BJ (cell line): ENCODE measurements at regions not wholly inside any gene's neighbourhood (a gene's known extent, or its start where the extent isn't known, plus 50 kb on each side); places are given as distances from the start of the nearest gene placed in this dataset.

Experiments used
- CTCF ChIA-PET: fragments of 350-600 bp; formaldehyde crosslinking; extraction: SDS; loops from one replicate; lab custom pipeline; 2021; ENCODE audit warnings: antibody characterized with exemption, inconsistent platforms; lab: Yijun Ruan, JAX
- POLR2A ChIA-PET: fragments of 300-600 bp; sonication (Branson Sonifier 250); formaldehyde crosslinking; extraction: SDS; loops from one replicate; lab custom pipeline; 2021; ENCODE audit warnings: antibody characterized with exemption; lab: Charles Lee
- DNase-seq: peaks from one replicate; pipeline ENCODE4 v3.0.0-alpha.2; 2011; ENCODE audit warnings: low read depth
- H3K27me3 ChIP-seq: 2 replicates; pipeline ENCODE4 v1.6.0; 2011; ENCODE audit warnings: low read length; ENCODE audit not compliant: control insufficient read depth, insufficient read depth
- H3K36me3 ChIP-seq: 2 replicates; pipeline ENCODE4 v1.5.1; 2011; ENCODE audit warnings: low read length; ENCODE audit not compliant: control insufficient read depth, insufficient read depth
- H3K4me3 ChIP-seq: 2 replicates; pipeline ENCODE4 v1.5.1; 2011; ENCODE audit warnings: low read depth, mild to moderate bottlenecking, control low read depth, low read length
- TF ChIP-seq, protein P1 (sequence below): IDR thresholded peaks from 2 replicates; pipeline ENCODE4 v1.5.1; 2011; ENCODE audit warnings: low read depth, mild to moderate bottlenecking, control low read depth, inconsistent platforms, low read length, moderate library complexity; ENCODE audit not compliant: insufficient read depth

DNA sequence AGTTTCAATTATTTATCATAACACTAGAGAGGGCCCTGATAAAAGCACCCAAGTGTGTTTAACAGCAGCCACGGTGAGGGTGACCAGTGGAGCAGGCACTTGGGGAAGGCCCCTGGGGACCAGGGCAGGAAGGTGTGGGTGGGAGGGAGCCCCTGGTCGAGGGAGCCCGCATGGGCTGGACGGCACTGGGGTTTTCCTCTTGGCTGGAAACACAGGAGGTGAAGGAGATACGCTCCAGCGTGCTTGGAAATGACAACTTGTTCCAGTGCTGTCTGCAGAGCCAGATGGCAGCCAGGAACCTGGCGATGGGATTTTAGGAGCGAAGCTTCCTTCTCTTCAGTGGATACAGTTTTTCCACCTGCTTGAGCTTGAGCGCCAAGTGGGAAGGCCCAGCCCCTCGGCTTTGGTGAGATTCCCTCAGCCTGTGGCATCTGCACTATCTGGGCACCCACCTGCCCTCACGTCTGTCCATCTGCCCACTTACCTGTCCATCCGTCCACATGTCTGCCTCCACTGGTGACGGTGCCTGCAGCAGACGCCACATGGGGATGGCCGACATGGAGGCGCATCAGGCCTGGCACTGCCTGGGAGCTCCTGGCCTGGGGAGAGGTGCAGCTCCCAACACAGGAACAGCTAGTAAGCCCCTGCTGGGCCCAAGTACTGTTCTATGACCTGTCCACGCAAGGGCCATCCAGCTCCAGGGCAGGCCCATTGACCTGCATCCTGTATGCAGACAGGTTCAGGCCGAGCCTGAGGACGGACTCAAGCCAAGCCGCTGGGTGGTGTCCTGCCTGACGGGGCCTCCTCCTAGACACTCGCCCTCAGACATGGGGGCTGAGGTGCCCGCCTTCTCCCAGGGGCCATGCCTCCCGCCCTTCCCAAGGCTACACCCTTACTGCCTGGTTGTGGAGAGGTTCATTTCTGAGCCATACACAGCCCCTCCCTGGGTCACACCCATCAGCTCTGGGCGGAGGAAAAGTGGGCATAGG is 192.2 kb upstream of the C14orf180 start:
- ChIA-PET CTCF (no interaction called here), POLR2A (no interaction called here)
- TF ChIP-seq, protein P1, sequence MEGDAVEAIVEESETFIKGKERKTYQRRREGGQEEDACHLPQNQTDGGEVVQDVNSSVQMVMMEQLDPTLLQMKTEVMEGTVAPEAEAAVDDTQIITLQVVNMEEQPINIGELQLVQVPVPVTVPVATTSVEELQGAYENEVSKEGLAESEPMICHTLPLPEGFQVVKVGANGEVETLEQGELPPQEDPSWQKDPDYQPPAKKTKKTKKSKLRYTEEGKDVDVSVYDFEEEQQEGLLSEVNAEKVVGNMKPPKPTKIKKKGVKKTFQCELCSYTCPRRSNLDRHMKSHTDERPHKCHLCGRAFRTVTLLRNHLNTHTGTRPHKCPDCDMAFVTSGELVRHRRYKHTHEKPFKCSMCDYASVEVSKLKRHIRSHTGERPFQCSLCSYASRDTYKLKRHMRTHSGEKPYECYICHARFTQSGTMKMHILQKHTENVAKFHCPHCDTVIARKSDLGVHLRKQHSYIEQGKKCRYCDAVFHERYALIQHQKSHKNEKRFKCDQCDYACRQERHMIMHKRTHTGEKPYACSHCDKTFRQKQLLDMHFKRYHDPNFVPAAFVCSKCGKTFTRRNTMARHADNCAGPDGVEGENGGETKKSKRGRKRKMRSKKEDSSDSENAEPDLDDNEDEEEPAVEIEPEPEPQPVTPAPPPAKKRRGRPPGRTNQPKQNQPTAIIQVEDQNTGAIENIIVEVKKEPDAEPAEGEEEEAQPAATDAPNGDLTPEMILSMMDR: no peak
- Histone ChIP-seq H3K36me3 (no peaks in the 10 kb centered on the region), H3K27me3 (no peaks in the 10 kb centered on the region), H3K4me3 (no peak overlapping the region)
- DNase-seq: no peak

- no peak for DNase-seq
- TF ChIP-seq, protein P1: no peak
- Histone ChIP-seq H3K27me3 (no peaks in the 10 kb centered on the region), H3K4me3 (no peak overlapping the region), H3K36me3 (no peaks in the 10 kb centered on the region)
- ChIA-PET POLR2A (no interaction called here), CTCF (no interaction called here)
These were observed 191.5 kb upstream of the C14orf180 start for GRCh38 chr14:104388011-104388521.

- Histone ChIP-seq H3K4me3 (no peak overlapping the region), H3K27me3 (no peaks in the 10 kb centered on the region), H3K36me3 (no peaks in the 10 kb centered on the region)
- POLR2A ChIA-PET: no interaction called here
- no peak for DNase-seq
- CTCF ChIA-PET: no interaction called here
- TF ChIP-seq, protein P1: no peak
These were observed 190.8 kb upstream of the C14orf180 start for GRCh38 chr14:104388541-104389325.

- no peaks in the 10 kb centered on the region for H3K27me3 ChIP-seq
- no peak overlapping the region for H3K4me3 ChIP-seq
- ChIA-PET CTCF (no interaction called here), POLR2A (no interaction called here)
- DNase-seq: no peak
- H3K36me3 ChIP-seq: no peaks in the 10 kb centered on the region
- TF ChIP-seq, protein P1: no peak
These were observed 190.0 kb upstream of the C14orf180 start for GRCh38 chr14:104389326-104390220.
